SK-N-SH (cell line): ENCODE measurements at regions not wholly inside any gene's neighbourhood (a gene's known extent, or its start where the extent isn't known, plus 50 kb on each side); places are given as distances from the start of the nearest gene placed in this dataset.
A peak's percentile ranks its signal among the peaks of the same experiment; 100 is the strongest.

Experiments used
- CTCF ChIA-PET: fragments of 300-600, 350-600 bp; formaldehyde crosslinking; extraction: SDS; loops from one replicate; lab custom pipeline; 2021; lab: Yijun Ruan, JAX
- POLR2A ChIA-PET: fragments of 350-600 bp; sonication (Branson Sonifier 250); formaldehyde crosslinking; extraction: SDS; loops from one replicate; lab custom pipeline; 2020; ENCODE audit warnings: antibody characterized with exemption, inconsistent platforms; lab: Yijun Ruan, JAX
- DNase-seq: peaks from one replicate; pipeline ENCODE4 v3.0.0; 2012
- H2AFZ ChIP-seq: fragments of 200-600 bp; sonication (generic); 2 replicates; pipeline ENCODE4 v1.8.1; 2016; ENCODE audit warnings: antibody characterized with exemption, mild to moderate bottlenecking, low read depth
- H3F3A ChIP-seq: fragments of 200-600 bp; sonication (generic); replicated peaks from 2 replicates; pipeline ENCODE3; 2016; ENCODE audit warnings: antibody characterized with exemption, mild to moderate bottlenecking; ENCODE audit not compliant: insufficient read depth
- H3K27ac ChIP-seq, 2 experiments: fragments of 200-500 bp in 1 of 2; fragments of 200-600 bp in 1 of 2; sonication (Bioruptor generic) in 1 of 2; sonication (generic), shearing (Covaris generic) in 1 of 2; 2 replicates each; pipeline versions ENCODE4 v1.5.1 to v1.6.1; 2014 to 2016; ENCODE audit warnings: low read depth in 2 of 2, inconsistent platforms in 1 of 2, low read length in 1 of 2, mild to moderate bottlenecking in 1 of 2, mixed read lengths in 1 of 2
- H3K27me3 ChIP-seq: fragments of 200-600 bp; sonication (generic), shearing (Covaris generic); 2 replicates; pipeline ENCODE4 v1.6.1; 2016; ENCODE audit warnings: mixed run types; ENCODE audit not compliant: insufficient read depth
- H3K36me3 ChIP-seq, 2 experiments: fragments of 200-500 bp in 1 of 2; fragments of 200-600 bp in 1 of 2; sonication (Bioruptor generic) in 1 of 2; sonication (generic) in 1 of 2; replicated peaks in 1 of 2; 2 replicates each; pipeline versions ENCODE3 to v1.5.1; 2014 to 2016; ENCODE audit warnings: low read length in 1 of 2, mild to moderate bottlenecking in 1 of 2; ENCODE audit not compliant: insufficient read depth in 2 of 2, control insufficient read depth in 1 of 2
- H3K4me1 ChIP-seq, 2 experiments: fragments of 200-500 bp in 1 of 2; fragments of 200-600 bp in 1 of 2; sonication (Bioruptor generic) in 1 of 2; sonication (generic), shearing (Covaris generic) in 1 of 2; 2 replicates each; pipeline versions ENCODE4 v1.5.1 to v1.6.1; 2014 to 2016; ENCODE audit warnings: low read depth in 1 of 2, low read length in 1 of 2, mixed run types in 1 of 2; ENCODE audit not compliant: insufficient read depth in 2 of 2, control insufficient read depth in 1 of 2
- H3K4me2 ChIP-seq: fragments of 200-600 bp; sonication (generic), shearing (Covaris generic); 2 replicates; pipeline ENCODE4 v1.6.1; 2017; ENCODE audit warnings: mixed run types
- H3K4me3 ChIP-seq, 2 experiments: fragments of 200-500 bp in 1 of 2; fragments of 200-600 bp in 1 of 2; sonication (Bioruptor generic) in 1 of 2; sonication (generic), shearing (Covaris generic) in 1 of 2; 2 replicates each; pipeline versions ENCODE4 v1.5.1 to v1.8.1; 2014 to 2016; ENCODE audit warnings: low read depth in 2 of 2, inconsistent platforms in 1 of 2, low read length in 1 of 2, mild to moderate bottlenecking in 1 of 2, mixed read lengths in 1 of 2, moderate library complexity in 1 of 2
- H3K79me2 ChIP-seq: fragments of 200-600 bp; sonication (generic); 2 replicates; pipeline ENCODE4 v1.8.1; 2017; ENCODE audit warnings: mild to moderate bottlenecking; ENCODE audit not compliant: insufficient read depth
- H3K9ac ChIP-seq: fragments of 200-600 bp; sonication (generic); 2 replicates; pipeline ENCODE4 v1.6.1; 2017; ENCODE audit warnings: mixed run types
- H3K9me2 ChIP-seq: fragments of 200-600 bp; sonication (generic); 2 replicates; pipeline ENCODE4 v1.6.1; 2017; ENCODE audit warnings: mixed run types
- H3K9me3 ChIP-seq: fragments of 200-600 bp; sonication (generic); 2 replicates; pipeline ENCODE4 v1.6.1; 2017; ENCODE audit warnings: mixed run types, mild to moderate bottlenecking, moderate library complexity
- H4K20me1 ChIP-seq: fragments of 200-600 bp; sonication (generic); 2 replicates; pipeline ENCODE4 v1.6.1; 2017; ENCODE audit warnings: mild to moderate bottlenecking, mixed run types; ENCODE audit not compliant: insufficient read depth
- EP300 ChIP-seq, 2 experiments: IDR thresholded peaks; 2 replicates each; pipeline versions ENCODE4 v1.4.0 to v1.6.1; 2012; ENCODE audit warnings: borderline replicate concordance in 1 of 2, low read depth in 1 of 2, low read length in 1 of 2
- EZH2phosphoT487 ChIP-seq: fragments of 200-600 bp; sonication (generic); IDR thresholded peaks from 2 replicates; pipeline ENCODE4 v1.6.1; 2017; ENCODE audit warnings: low read depth, mixed run types, mild to moderate bottlenecking, antibody characterized with exemption, moderate library complexity, borderline replicate concordance
- FOSL2 ChIP-seq: IDR thresholded peaks from 2 replicates; pipeline ENCODE4 v1.4.0; 2012; ENCODE audit warnings: low read depth, mild to moderate bottlenecking, moderate library complexity, borderline replicate concordance
- FOXJ3 ChIP-seq: sonication (generic); formaldehyde crosslinking; IDR thresholded peaks from 2 replicates; pipeline ENCODE4 v1.5.1; 2020; ENCODE audit warnings: mild to moderate bottlenecking, missing genetic modification reagents
- GABPA ChIP-seq: IDR thresholded peaks from 2 replicates; pipeline ENCODE4 v1.4.0; 2012; ENCODE audit warnings: low read depth, mild to moderate bottlenecking
- GATA2 ChIP-seq: sonication (generic); formaldehyde crosslinking; IDR thresholded peaks from 2 replicates; pipeline ENCODE4 v1.5.0; 2020; ENCODE audit warnings: mild to moderate bottlenecking, missing genetic modification reagents
- MEF2A ChIP-seq: IDR thresholded peaks from 2 replicates; pipeline ENCODE4 v1.4.0; 2012; ENCODE audit warnings: low read depth, borderline replicate concordance
- NRF1 ChIP-seq: IDR thresholded peaks from 2 replicates; pipeline ENCODE4 v1.6.1; 2012; ENCODE audit warnings: low read depth, mild to moderate bottlenecking, low read length
- PBX3 ChIP-seq: IDR thresholded peaks from 2 replicates; pipeline ENCODE4; 2012
- RAD21 ChIP-seq: IDR thresholded peaks from 2 replicates; pipeline ENCODE4 v1.6.1; 2012; ENCODE audit warnings: mild to moderate bottlenecking, low read length
- RCOR1 ChIP-seq: fragments of 150-350 bp; IDR thresholded peaks from 2 replicates; pipeline ENCODE4 v1.6.1; 2017; ENCODE audit warnings: antibody characterized with exemption, low read length
- REST ChIP-seq: IDR thresholded peaks from 2 replicates; pipeline ENCODE4 v1.6.1; 2012; ENCODE audit warnings: mild to moderate bottlenecking, low read depth, low read length, moderate library complexity
- RFX5 ChIP-seq: IDR thresholded peaks from 2 replicates; pipeline ENCODE4 v1.6.1; 2012; ENCODE audit warnings: mild to moderate bottlenecking, improper control_type of control experiment, low read length
- TAF1 ChIP-seq: IDR thresholded peaks from 2 replicates; pipeline ENCODE4 v1.6.1; 2012; ENCODE audit warnings: low read depth, mild to moderate bottlenecking, low read length, moderate library complexity, borderline replicate concordance
- TCF12 ChIP-seq: IDR thresholded peaks from 2 replicates; pipeline ENCODE4 v1.4.0; 2012
- TEAD4 ChIP-seq: IDR thresholded peaks from 2 replicates; pipeline ENCODE4 v1.4.0; 2012; ENCODE audit warnings: mild to moderate bottlenecking, borderline replicate concordance; ENCODE audit not compliant: insufficient read depth
- USF1 ChIP-seq: IDR thresholded peaks from 2 replicates; pipeline ENCODE4 v1.4.0; 2012; ENCODE audit warnings: low read depth, borderline replicate concordance
- USF2 ChIP-seq: fragments of 150-350 bp; IDR thresholded peaks from 2 replicates; pipeline ENCODE4 v1.6.1; 2017; ENCODE audit warnings: antibody characterized with exemption, low read length, low read depth, borderline replicate concordance
- YY1 ChIP-seq: IDR thresholded peaks from 2 replicates; pipeline ENCODE4 v1.4.0; 2012; ENCODE audit warnings: low read depth, mild to moderate bottlenecking
- ZBTB33 ChIP-seq: IDR thresholded peaks from 2 replicates; pipeline ENCODE4 v1.4.0; 2012; ENCODE audit warnings: low read depth, borderline replicate concordance
- WGBS: methylation state at CpG from one replicate; pipeline ENCODE4 v1.1.6; 2017; ENCODE audit warnings: low lambda C conversion rate; 5-methylcytosine and 5-hydroxymethylcytosine counted together

- no peak for DNase-seq
- H3F3A ChIP-seq = no peaks in the 10 kb centered on the region
- WGBS = 81% methylated on average over 13 of the region's 13 CpGs
- CTCF ChIA-PET = interaction anchor here (1.0 to 1.4 kb wide), 2 partner anchors 79 to 83 kb away, joined by 3 read pairs; partner anchors contain the start of gene ERCC4
- no peaks in the 10 kb centered on the region for H3K79me2 ChIP-seq
- no peaks in the 10 kb centered on the region for H3K36me3 ChIP-seq
- no peaks in the 10 kb centered on the region for H3K9me3 ChIP-seq
- TF ChIP-seq TEAD4 = no peak
- no peak for TF ChIP-seq EP300 (IDR thresholded peaks at IDR 0.05; ENCODE audit: borderline replicate concordance in 1 of 2, low read depth in 1 of 2, low read length in 1 of 2)
- no peak for TF ChIP-seq EZH2phosphoT487
- TF ChIP-seq TCF12 = no peak
- TF ChIP-seq PBX3 = no peak
- TF ChIP-seq YY1 = no peak
- TF ChIP-seq RFX5 = no peak
- TF ChIP-seq FOXJ3 (CRISPR knock-in tag) = no peak
- TF ChIP-seq FOSL2 = no peak
- TF ChIP-seq RCOR1 = no peak
- TF ChIP-seq USF1 = no peak
- no peak for TF ChIP-seq REST
- TF ChIP-seq NRF1 = no peak
- TF ChIP-seq MEF2A = no peak
- no peak for TF ChIP-seq USF2
- TF ChIP-seq TAF1 = no peak
- TF ChIP-seq GATA2 (CRISPR knock-in tag) = no peak
- no peak for TF ChIP-seq GABPA
- no peak for TF ChIP-seq RAD21
- no peak for TF ChIP-seq ZBTB33
- H3K27ac ChIP-seq = peak overlapping the region in 1 of 2 experiments; percentile 45; a peak in 1 of 4 replicates
- POLR2A ChIA-PET = no interaction called here
- no peaks in the 10 kb centered on the region for H4K20me1 ChIP-seq
- no peak overlapping the region for H3K4me2 ChIP-seq
- H3K9ac ChIP-seq = no peak overlapping the region
- H3K4me1 ChIP-seq = peaks cover 0 to 11% of the 10 kb centered on the region in 2 experiments; a peak in 1 of 4 replicates
- no peak overlapping the region; a peak in 1 of 4 replicates for H3K4me3 ChIP-seq
- no peaks in the 10 kb centered on the region; the same call in 1 of the 2 replicates for H3K27me3 ChIP-seq
- H3K9me2 ChIP-seq = no peaks in the 10 kb centered on the region
- H2AFZ ChIP-seq = no peak overlapping the region
Observed at GRCh38 chr16:14002416-14002990, 68.6 kb upstream of the MRTFB start.
